ENCODE measurements at regions not wholly inside any gene's neighbourhood (a gene's known extent, or its start where the extent isn't known, plus 50 kb on each side); places are given as distances from the start of the nearest gene placed in this dataset.

DNA sequence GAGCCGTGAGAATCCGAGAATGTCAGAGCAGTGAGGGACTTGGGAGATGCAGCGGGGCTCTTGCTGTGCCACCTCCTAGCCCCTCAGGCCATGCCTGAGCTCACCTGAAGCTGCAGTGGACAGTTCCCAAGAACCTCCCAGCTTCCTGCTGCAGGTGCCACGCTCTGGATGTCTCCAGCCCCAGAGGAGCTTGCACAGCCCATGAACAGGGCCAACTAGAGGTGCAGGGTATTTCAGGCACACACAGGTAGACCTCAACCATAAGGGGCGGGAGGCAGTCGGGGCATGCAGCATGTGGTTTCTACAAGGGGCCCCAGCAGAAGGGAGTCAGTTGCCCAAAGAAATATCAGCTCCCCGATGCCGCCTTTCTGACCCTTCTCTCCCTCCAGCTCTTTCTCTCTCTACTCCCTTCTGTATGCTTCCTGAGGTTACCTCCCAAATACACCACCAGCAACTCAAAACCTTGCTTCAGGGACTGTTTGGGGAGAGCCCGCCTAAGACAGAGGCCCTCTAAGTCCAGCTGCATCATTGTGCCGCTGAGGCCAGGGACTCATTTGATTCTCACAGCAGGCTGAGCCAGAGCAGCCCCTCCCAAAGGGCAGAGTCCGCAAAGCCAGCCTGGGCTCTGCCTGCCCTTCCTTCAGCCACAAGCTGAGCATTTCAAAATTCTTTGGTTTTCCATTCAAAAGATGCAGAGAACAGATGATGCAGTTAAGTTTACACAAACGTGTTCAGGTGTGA lies 209.8 kb downstream of the MATN1 start:
- DNase-seq (ENCODE audit: missing footprints), result no peak
- ATAC-seq, result no peak
- intact Hi-C loops (cut with DNase I), result no loop called here

DNA sequence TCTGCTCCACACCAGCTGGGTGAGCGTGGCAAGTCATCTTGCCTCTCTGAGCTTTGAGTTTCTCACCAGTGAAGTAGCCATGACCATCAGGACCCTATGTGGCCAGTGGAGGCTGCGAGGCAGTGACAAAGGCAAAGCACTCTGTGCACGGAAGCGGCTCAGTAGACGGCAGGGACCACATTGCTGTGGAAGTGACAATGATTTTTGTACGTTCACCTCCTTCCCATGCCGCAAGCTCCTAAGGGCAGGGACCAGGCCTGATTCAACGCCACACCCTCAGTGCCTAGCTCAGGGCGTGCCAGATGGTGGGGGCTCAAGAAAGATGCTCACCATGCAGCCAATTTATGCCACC lies 210.5 kb downstream of the MATN1 start:
- ATAC-seq, result no peak
- intact Hi-C loops (cut with DNase I), result no loop called here
- no peak for DNase-seq (ENCODE audit: missing footprints)

DNA sequence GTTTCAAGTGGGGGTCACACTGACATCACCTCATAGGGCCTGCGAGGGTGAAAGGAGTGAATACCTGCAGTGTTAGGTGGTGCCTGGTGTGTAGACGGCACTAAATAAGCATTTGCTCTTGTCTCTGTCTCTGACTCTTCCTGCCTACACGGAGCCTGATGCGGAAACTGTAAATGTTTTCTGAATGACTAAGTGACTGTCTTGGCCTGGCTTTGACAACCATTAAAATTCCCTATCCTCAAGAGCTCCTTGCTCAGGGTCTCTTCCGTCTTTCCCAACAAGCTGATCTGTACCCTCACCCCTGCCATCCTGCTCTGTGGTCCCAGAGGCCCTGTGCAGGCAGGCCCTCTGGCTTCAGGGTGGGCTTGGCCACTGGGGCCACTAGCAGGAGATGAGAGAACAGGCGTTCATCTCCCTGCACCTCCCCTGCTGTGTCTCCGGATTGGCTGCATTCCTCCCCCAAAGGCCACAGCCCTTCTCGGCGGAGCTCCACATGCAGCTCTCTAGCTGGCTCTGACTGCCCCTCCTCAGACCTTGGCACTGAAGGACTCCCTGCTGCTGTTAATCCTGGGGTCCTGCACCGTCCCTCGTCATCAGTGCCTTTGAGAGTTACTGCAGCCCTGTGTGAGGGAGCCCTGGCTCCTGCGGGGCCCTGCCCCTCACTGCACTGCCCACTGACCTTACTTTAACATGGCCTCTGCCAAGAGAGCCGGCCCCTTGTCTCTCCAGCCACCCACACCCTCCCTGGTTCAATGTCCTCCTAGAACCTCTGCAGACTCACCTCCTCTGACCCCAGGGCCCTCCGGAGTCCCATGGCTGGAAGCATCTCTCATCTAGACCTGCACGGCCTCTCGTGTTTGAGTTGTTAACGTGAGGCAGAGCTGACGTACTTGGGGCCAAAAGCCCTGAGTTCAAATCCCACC lies 211.1 kb downstream of the MATN1 start:
- ATAC-seq (no peak), DNase-seq (ENCODE audit: missing footprints) (no peak)
- intact Hi-C loops (cut with DNase I), result no loop called here

DNA sequence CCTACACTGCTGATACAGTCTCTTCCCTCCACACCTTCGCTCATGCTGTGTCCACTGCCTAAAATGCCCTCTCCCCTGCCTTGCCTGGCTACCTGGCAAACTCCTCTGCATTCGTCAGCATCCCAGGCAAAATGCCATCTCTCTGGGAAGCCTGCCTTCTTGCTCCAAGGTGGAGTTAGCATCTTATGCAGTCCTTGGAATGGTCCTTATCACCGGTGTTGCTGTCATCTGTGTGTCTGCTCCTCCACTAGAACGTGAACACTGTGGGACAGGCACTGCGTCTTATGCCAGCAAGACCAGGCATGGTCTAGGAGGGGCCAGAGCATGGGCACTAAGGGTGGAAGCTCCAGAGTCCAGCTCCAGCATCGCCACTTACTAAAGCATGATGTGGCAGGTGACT lies 211.8 kb downstream of the MATN1 start:
- ATAC-seq (no peak), DNase-seq (ENCODE audit: missing footprints) (no peak)
- intact Hi-C loops (cut with DNase I), result no loop called here

DNA sequence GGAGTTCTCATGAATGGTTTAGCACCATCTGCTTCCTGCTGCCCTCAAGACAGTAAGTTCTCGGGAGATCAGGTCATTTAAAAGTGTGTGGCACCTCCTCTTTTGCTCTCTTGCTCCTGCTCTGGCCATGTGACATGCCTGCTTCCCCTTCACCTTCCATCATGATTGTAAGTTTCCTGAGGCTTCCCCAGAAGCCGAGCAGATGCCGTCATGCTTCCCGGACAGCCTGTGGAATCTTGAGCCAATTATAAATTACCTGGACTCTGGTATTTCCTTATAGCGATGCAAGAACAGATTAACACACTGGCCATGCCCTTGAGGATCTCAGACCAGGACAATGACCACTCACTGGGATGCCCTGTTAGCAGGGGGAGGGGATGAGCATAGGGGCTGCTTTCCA lies 212.3 kb downstream of the MATN1 start:
- ATAC-seq, result no peak
- intact Hi-C loops (cut with DNase I), result no loop called here
- no peak for DNase-seq (ENCODE audit: missing footprints)

DNA sequence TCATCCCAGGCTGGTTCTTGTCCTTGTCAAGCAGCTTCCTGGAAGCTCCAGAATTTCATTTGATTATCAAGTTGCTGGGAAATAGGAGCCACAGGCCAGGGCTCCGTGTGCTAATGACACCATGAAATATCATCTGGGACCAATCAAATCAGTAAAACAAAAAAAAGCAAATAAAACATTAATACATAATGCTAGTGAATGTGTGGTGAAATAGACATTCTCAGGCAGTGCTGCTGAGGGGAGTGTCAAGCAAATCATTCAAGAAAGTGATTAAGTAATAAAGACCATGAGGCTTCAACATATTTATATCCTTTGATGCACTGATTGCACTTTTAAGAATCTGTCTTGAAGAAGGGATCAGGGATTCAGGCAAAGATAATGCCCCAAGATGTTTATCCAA lies 213.7 kb downstream of the MATN1 start:
- ATAC-seq (no peak), DNase-seq (ENCODE audit: missing footprints) (no peak)
- intact Hi-C loops (cut with DNase I), result no loop called here

DNA sequence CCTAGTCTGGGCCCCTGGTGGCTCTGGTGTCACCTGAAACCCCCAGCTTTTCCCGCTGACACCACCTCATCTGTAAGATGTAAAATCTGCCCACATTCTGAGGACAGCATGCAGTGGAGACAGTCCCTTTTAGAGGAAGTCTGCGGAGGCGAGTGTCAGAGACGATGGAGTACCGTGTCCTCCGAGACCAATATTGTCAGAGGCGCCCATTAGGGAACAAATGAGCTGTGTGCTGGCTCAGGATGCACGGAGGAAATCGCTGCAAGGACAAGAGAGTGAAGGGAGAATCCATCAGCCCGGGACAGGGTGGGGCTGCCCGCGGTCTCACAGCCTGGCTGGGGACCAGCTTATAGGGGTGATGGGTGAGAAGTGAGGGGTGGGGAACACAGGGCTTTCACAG lies 214.8 kb downstream of the MATN1 start:
- ATAC-seq, result no peak
- no peak for DNase-seq (ENCODE audit: missing footprints)
- intact Hi-C loops (cut with DNase I), result no loop called here

DNA sequence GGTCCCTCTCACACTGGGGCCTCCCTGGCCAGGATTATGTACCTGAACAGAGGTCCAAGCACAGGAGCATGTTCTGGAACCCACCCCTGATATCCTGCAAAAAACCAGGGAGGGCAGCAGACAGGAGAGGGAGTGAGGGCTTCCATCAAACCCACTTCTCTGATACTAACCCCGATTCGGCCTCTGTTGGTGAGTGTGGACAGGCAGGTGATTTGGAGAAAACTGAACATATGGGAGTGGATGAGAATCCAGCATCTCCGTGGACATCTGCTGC lies 215.3 kb downstream of the MATN1 start:
- ATAC-seq (no peak), DNase-seq (ENCODE audit: missing footprints) (no peak)
- intact Hi-C loops (cut with DNase I), result no loop called here

DNA sequence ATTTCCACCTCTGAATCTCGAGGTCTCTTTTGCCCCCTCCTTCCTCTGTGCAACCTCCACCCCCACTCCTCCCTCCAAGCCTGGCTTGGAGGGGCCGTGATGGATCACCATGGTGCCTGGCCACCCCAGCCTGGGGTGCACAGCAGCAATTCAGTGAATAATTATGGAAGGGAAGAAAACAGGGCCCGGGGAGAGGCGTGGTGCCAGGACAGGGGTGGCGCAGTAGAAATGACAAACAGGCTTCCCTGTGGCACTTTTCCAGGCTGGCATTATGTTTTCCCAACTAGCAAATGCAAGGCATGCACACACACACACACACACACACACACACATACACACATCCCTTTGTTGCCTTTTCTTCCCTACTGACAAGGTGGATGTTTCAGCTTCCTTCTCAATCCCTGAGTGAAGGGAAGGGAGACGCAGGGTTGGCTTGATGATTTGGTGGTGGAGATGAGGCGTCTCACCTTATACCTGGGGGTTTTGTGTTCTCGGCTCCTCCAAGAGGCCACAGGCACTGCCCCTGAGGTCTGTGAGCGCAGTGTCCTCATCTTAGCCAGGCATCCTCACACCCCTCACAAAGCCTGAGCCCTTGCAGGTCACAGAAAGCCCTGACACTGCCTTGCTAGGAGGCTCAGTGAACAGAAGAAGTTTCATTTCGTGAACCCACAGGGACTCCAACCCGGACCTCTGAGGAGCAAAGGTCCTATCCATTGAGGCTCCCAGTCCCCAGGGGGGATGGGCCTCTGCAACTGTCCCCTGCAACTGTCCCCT lies 215.8 kb downstream of the MATN1 start:
- no peak for ATAC-seq
- intact Hi-C loops (cut with DNase I), result no loop called here
- no peak for DNase-seq (ENCODE audit: missing footprints)

DNA sequence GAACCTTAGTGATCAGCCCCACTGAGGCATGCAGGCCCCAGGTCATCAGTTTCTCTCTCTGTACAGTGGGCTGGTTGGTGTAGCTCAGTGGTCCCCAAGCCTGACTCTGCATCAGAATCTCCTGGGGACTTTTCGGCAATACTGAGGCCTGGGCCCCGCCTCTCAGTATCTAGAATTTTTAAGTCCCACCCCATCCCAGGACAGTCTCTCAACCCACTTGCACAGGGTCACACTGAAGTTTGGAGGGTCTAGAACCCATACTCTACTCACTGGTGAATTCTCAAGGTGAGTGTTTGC lies 216.4 kb downstream of the MATN1 start:
- intact Hi-C loops (cut with DNase I), result no loop called here
- ATAC-seq, result no peak
- DNase-seq (ENCODE audit: missing footprints), result no peak

DNA sequence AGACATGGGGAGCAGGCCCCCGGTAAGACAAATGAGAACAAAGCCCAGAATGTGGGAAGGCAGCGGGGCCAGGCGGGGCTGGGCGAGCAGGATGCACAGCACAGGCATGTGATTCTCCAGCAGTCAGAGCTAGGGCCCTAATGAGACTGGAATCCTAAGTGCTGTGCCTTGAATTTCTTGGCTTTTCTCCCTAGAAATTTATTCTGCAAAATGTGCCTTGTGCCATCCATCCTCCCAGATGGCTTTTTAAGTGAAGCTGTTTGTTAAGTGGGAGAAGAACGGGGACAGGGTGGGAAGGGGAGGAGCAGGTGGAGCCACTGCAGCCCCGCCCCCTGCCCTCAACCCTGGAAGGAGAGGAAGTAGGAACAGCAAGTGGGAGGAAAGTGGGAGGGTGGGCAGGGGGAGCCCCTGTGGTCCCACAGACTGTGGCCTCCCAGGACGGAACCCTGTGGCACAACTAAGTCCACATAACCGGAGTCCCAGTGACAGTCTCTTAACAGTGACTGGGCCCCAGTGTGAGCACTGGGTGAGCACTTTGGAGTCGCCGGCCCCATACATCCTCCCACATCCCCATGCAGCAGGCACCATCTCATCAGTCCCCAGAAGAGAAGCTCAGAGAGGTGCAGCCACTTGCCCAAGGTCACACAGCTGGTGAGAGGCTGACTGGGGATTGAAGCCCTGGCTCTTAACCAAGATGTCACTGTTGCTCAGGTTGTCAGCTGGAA lies 216.9 kb downstream of the MATN1 start:
- ATAC-seq (no peak), DNase-seq (ENCODE audit: missing footprints) (no peak)
- intact Hi-C loops (cut with DNase I), result no loop called here

DNA sequence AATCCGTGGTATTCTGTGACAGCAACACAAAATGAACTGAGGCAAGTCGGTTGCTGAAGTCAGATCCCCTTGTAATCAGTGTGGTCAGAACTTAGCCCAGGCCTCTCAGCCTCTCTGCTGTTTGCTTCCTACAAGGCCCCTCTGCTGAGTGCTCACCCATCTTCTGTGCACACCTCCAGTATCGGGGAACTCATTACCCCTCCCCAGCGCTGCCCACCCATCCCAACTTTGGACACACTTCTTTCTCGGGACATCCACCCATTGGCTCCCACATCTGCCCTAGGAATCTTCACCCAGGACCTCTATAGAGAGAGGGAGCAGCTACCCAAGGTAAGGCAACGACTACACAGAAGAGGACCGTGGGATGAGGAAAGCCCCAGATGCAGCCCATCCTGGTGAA lies 217.5 kb downstream of the MATN1 start:
- DNase-seq (ENCODE audit: missing footprints) (no peak), ATAC-seq (no peak)
- intact Hi-C loops (cut with DNase I), result no loop called here

DNA sequence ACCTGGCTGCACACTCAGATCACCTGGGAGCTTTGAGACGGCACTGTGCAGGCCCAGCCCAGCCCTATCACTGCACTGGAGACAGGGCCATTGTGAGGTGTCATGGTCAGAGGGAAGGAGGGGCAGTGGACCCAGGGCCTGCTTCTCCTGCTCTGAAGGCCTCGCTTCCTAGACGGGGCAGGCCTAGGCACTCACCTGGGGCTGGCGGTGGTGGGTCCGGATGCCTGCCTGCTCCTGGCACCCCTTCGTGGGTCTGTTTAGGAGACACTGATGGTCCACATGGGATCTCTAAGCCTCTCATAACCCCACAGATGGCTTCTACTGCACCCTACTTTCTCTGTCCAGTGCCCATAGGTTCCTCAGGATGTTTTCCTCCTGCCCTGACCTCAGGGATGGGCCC lies 230.9 kb downstream of the MATN1 start:
- DNase-seq (ENCODE audit: missing footprints) (no peak), ATAC-seq (no peak)
- intact Hi-C loops (cut with DNase I), result no loop called here

DNA sequence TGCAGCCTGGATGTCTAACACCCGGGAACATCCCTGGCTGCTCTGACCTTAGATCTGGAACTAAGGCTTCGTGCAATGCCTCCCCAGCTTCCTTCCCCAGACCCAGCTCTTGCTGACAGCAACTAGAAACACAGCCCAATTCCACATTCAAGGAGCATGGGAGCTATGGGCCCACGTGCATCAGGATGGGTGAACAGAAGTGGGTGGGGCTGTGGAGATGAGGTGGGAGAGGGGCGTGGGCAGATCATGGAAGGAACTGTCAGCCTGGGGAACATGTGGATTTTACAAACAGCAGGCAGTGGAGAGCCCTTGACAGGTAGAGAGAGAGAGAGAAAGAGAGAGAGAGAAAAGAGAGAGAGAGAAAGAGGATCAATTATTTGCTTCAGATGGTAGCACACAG lies 231.6 kb downstream of the MATN1 start:
- DNase-seq (ENCODE audit: missing footprints) (no peak), ATAC-seq (no peak)
- intact Hi-C loops (cut with DNase I), result no loop called here

DNA sequence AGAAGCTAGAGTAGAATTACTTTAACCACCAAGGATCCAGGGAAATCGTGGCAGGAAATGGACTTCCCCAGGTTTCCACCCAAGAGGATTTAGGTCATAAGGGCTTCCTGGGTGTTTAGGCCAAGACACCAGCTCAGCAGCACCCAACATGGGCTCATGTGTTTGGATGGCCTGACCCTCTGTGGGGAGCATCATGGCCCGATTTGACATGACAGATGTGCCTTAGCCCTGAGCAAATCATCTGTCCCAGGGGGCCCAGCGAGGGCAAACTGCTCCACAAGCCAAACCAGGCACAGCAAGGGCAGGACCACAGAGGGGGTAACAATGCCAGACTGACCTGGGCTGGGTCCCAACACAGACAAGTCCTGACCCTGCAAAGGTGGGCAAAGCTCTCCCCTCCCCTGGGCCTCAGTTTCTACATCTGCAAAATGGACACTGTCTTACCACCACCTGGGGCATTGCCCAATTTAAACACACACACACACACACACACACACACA lies 232.8 kb downstream of the MATN1 start:
- DNase-seq (ENCODE audit: missing footprints), result no peak
- intact Hi-C loops (cut with DNase I), result no loop called here
- ATAC-seq, result no peak

DNA sequence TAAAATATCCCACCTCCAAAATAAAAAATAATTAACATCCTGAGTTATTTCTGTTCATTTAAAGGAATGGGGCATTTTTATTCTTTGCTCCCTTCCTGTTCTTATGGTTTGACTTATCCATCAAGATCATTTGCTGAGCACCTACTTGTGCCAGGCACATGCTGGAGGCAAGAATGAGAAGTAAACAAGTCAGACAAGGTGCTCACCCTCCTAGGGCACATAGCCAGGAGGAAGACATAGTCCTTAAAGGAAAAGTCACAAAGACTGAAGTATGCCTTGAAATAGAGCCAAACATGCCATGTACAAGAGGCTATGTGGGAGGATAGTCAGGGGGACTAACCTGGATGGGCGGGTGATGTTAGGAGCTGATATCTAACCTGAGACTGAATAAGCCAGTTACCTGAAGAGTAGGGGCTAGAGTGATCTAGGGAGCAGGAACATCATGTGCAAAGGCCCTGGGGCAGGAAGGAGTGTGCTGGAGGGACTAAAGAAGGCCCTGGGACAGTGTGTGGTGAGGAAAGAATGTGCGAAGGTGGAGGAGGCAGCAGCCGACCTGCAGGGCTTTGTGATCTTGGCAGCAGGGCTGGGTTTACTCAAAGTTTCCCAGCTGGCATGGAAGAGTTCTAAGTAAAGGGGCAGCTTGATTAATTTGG lies 233.5 kb downstream of the MATN1 start:
- no peak for ATAC-seq
- intact Hi-C loops (cut with DNase I), result no loop called here
- no peak for DNase-seq (ENCODE audit: missing footprints)

DNA sequence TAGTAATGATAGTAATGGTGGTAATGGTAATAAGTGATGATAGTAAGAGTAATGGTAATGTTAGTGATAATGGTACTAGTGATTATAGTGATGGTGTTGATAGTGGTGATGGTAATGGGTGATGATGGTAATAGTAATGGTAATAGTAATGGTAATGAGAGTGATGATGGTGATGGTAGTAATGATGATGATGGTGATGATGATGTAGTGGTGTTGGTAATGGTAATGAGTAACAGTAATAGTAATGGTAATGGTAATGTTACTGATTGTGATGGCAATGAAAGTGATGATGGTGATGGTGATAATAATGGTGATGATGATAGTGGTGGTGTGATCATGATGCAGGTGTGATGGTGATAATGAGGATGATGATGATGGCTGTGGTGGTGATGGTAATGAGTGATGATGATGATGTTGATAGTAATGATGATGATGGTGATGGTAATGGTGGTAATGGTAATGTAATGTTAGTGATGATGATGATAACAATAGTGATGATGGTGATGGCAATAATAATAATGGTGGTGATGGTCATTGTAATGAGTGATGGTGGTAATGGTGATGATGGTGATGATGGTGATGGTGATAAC lies 235.0 kb downstream of the MATN1 start:
- ATAC-seq (no peak), DNase-seq (ENCODE audit: missing footprints) (no peak)
- intact Hi-C loops (cut with DNase I), result no loop called here

DNA sequence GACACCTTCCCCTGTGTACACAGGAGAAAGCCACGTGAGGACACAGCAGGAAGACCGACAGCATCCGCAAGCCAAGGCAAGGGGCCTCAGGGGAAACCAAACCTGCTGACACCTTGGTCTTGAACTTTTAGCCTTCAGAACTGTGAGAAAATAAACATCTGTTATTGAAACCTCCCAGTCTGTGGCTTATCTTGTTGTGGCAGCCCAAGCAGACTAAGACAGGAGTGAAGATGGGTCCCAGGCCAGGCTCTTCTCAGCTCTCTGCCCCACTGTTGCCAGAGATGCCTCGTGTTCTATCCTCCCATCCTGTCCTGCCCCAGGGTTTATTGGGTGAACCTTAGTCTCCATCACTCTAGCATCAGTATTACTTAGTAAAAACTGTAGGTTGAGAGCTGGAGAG lies 236.3 kb downstream of the MATN1 start:
- ATAC-seq (no peak), DNase-seq (ENCODE audit: missing footprints) (no peak)
- intact Hi-C loops (cut with DNase I), result no loop called here

DNA sequence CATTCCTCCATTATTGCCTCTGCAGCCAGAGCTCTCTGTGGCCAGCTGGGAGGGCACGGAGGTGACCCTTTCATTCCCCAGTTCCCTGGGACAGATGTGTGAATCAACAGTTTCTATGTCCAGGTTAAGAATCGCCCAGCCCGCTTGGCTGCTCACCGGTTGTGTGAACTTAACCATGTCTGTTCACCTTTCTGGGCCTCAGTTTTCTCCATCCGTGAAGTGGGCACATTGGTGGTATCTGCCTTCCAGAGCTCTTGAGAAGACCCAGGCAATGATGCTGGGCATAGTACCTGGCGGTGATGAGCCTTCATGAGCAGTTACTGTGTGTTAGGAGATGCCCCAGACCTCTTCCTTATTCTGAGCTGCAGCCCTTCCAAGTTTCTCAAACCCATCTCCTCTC lies 238.3 kb downstream of the MATN1 start:
- intact Hi-C loops (cut with DNase I), result no loop called here
- DNase-seq (ENCODE audit: missing footprints) (no peak), ATAC-seq (no peak)
